ENCODE measurements at regions not wholly inside any gene's neighbourhood (a gene's known extent, or its start where the extent isn't known, plus 50 kb on each side); places are given as distances from the start of the nearest gene placed in this dataset.

- Histone ChIP-seq H3K36me3 (ENCODE audit: control insufficient read depth, insufficient read depth, low read length) (no peaks in the 10 kb centered on the region), H3K27ac (ENCODE audit: low read length) (no peak overlapping the region), H3K27me3 (ENCODE audit: control insufficient read depth, insufficient read depth, low read length) (no peaks in the 10 kb centered on the region), H3K9me3 (ENCODE audit: control insufficient read depth, low read depth, low read length) (no peaks in the 10 kb centered on the region), H3K4me3 (ENCODE audit: low read length) (no peak overlapping the region), H3K4me1 (ENCODE audit: control insufficient read depth, insufficient read depth, low read length) (peaks cover 20% of the 10 kb centered on the region)
- WGBS (ENCODE audit: insufficient coverage, low lambda C conversion rate): no CpG with 5 or more reads among the region's 3 CpGs
- DNase-seq: peak; percentile 80 to 83
These were observed 50.4 kb upstream of the CTIF start for GRCh38 chr18:48488388-48488850.

- WGBS (ENCODE audit: insufficient coverage, low lambda C conversion rate): no CpG with 5 or more reads among the region's 2 CpGs
- no peak for DNase-seq
- Histone ChIP-seq H3K36me3 (ENCODE audit: control insufficient read depth, insufficient read depth, low read length) (no peaks in the 10 kb centered on the region), H3K4me1 (ENCODE audit: control insufficient read depth, insufficient read depth, low read length) (peaks cover 20% of the 10 kb centered on the region), H3K4me3 (ENCODE audit: low read length) (no peak overlapping the region), H3K27ac (ENCODE audit: low read length) (no peak overlapping the region), H3K9me3 (ENCODE audit: control insufficient read depth, low read depth, low read length) (no peaks in the 10 kb centered on the region), H3K27me3 (ENCODE audit: control insufficient read depth, insufficient read depth, low read length) (no peaks in the 10 kb centered on the region)
These were observed 52.1 kb upstream of the CTIF start for GRCh38 chr18:48486754-48487153.

- no CpG with 5 or more reads among the region's 5 CpGs for WGBS (ENCODE audit: insufficient coverage, low lambda C conversion rate)
- Histone ChIP-seq H3K36me3 (ENCODE audit: control insufficient read depth, insufficient read depth, low read length) (no peaks in the 10 kb centered on the region), H3K4me1 (ENCODE audit: control insufficient read depth, insufficient read depth, low read length) (peaks cover 20% of the 10 kb centered on the region), H3K27ac (ENCODE audit: low read length) (no peak overlapping the region), H3K4me3 (ENCODE audit: low read length) (no peak overlapping the region), H3K27me3 (ENCODE audit: control insufficient read depth, insufficient read depth, low read length) (no peaks in the 10 kb centered on the region), H3K9me3 (ENCODE audit: control insufficient read depth, low read depth, low read length) (no peaks in the 10 kb centered on the region)
- no peak for DNase-seq
These were observed 52.9 kb upstream of the CTIF start for GRCh38 chr18:48485828-48486405.

- Histone ChIP-seq H3K27ac (ENCODE audit: low read length) (no peak overlapping the region), H3K27me3 (ENCODE audit: control insufficient read depth, insufficient read depth, low read length) (no peaks in the 10 kb centered on the region), H3K4me1 (ENCODE audit: control insufficient read depth, insufficient read depth, low read length) (peaks cover 1% of the 10 kb centered on the region), H3K36me3 (ENCODE audit: control insufficient read depth, insufficient read depth, low read length) (no peaks in the 10 kb centered on the region), H3K9me3 (ENCODE audit: control insufficient read depth, low read depth, low read length) (no peaks in the 10 kb centered on the region), H3K4me3 (ENCODE audit: low read length) (no peak overlapping the region)
- no peak for DNase-seq
- WGBS (ENCODE audit: insufficient coverage, low lambda C conversion rate): 100% methylated on average over 2 of the region's 2 CpGs
These were observed 57.7 kb upstream of the CTIF start for GRCh38 chr18:48481092-48481491.

GRCh38 chr18:48479531-48479930 lies 59.3 kb upstream of the CTIF start:
- Histone ChIP-seq H3K36me3 (ENCODE audit: control insufficient read depth, insufficient read depth, low read length) (no peaks in the 10 kb centered on the region), H3K9me3 (ENCODE audit: control insufficient read depth, low read depth, low read length) (no peaks in the 10 kb centered on the region), H3K4me3 (ENCODE audit: low read length) (no peak overlapping the region), H3K27me3 (ENCODE audit: control insufficient read depth, insufficient read depth, low read length) (no peaks in the 10 kb centered on the region), H3K27ac (ENCODE audit: low read length) (no peak overlapping the region), H3K4me1 (ENCODE audit: control insufficient read depth, insufficient read depth, low read length) (no peaks in the 10 kb centered on the region)
- WGBS (ENCODE audit: insufficient coverage, low lambda C conversion rate): 100% methylated on average over 1 of the region's 1 CpG
- no peak for DNase-seq

- H3K27me3 ChIP-seq (ENCODE audit: control insufficient read depth, insufficient read depth, low read length): no peaks in the 10 kb centered on the region
- H3K36me3 ChIP-seq (ENCODE audit: control insufficient read depth, insufficient read depth, low read length): no peaks in the 10 kb centered on the region
- H3K4me3 ChIP-seq (ENCODE audit: low read length): no peak overlapping the region
- H3K4me1 ChIP-seq (ENCODE audit: control insufficient read depth, insufficient read depth, low read length): no peaks in the 10 kb centered on the region
- WGBS (ENCODE audit: insufficient coverage, low lambda C conversion rate): 83% methylated on average over 2 of the region's 2 CpGs
- H3K9me3 ChIP-seq (ENCODE audit: control insufficient read depth, low read depth, low read length): no peaks in the 10 kb centered on the region
- DNase-seq: no peak
- no peak overlapping the region for H3K27ac ChIP-seq (ENCODE audit: low read length)
These were observed 61.5 kb upstream of the CTIF start for GRCh38 chr18:48477348-48477747.

- Histone ChIP-seq H3K36me3 (ENCODE audit: control insufficient read depth, insufficient read depth, low read length) (no peaks in the 10 kb centered on the region), H3K4me1 (ENCODE audit: control insufficient read depth, insufficient read depth, low read length) (no peaks in the 10 kb centered on the region), H3K27ac (ENCODE audit: low read length) (no peak overlapping the region), H3K9me3 (ENCODE audit: control insufficient read depth, low read depth, low read length) (no peaks in the 10 kb centered on the region), H3K4me3 (ENCODE audit: low read length) (no peak overlapping the region), H3K27me3 (ENCODE audit: control insufficient read depth, insufficient read depth, low read length) (no peaks in the 10 kb centered on the region)
- no peak for DNase-seq
- WGBS (ENCODE audit: insufficient coverage, low lambda C conversion rate): no CpG with 5 or more reads among the region's 3 CpGs
These were observed 62.3 kb upstream of the CTIF start for GRCh38 chr18:48476550-48476917.

GRCh38 chr18:48475635-48476549 lies 62.9 kb upstream of the CTIF start:
- Histone ChIP-seq H3K4me3 (ENCODE audit: low read length) (no peak overlapping the region), H3K36me3 (ENCODE audit: control insufficient read depth, insufficient read depth, low read length) (no peaks in the 10 kb centered on the region), H3K9me3 (ENCODE audit: control insufficient read depth, low read depth, low read length) (no peaks in the 10 kb centered on the region), H3K27me3 (ENCODE audit: control insufficient read depth, insufficient read depth, low read length) (no peaks in the 10 kb centered on the region), H3K4me1 (ENCODE audit: control insufficient read depth, insufficient read depth, low read length) (no peaks in the 10 kb centered on the region), H3K27ac (ENCODE audit: low read length) (no peak overlapping the region)
- WGBS (ENCODE audit: insufficient coverage, low lambda C conversion rate): 88% methylated on average over 1 of the region's 8 CpGs
- peak; percentile 50 to 59 for DNase-seq

- no peak overlapping the region for H3K4me3 ChIP-seq (ENCODE audit: low read length)
- no CpG with 5 or more reads among the region's 1 CpG for WGBS (ENCODE audit: insufficient coverage, low lambda C conversion rate)
- no peaks in the 10 kb centered on the region for H3K36me3 ChIP-seq (ENCODE audit: control insufficient read depth, insufficient read depth, low read length)
- no peaks in the 10 kb centered on the region for H3K27me3 ChIP-seq (ENCODE audit: control insufficient read depth, insufficient read depth, low read length)
- no peaks in the 10 kb centered on the region for H3K9me3 ChIP-seq (ENCODE audit: control insufficient read depth, low read depth, low read length)
- no peak overlapping the region for H3K27ac ChIP-seq (ENCODE audit: low read length)
- H3K4me1 ChIP-seq (ENCODE audit: control insufficient read depth, insufficient read depth, low read length): no peaks in the 10 kb centered on the region
- DNase-seq: no peak
These were observed 64.6 kb upstream of the ZBTB7C start for GRCh38 chr18:48473816-48474215.

GRCh38 chr18:48472610-48473009 lies 63.4 kb upstream of the ZBTB7C start:
- Histone ChIP-seq H3K9me3 (ENCODE audit: control insufficient read depth, low read depth, low read length) (no peaks in the 10 kb centered on the region), H3K4me1 (ENCODE audit: control insufficient read depth, insufficient read depth, low read length) (no peaks in the 10 kb centered on the region), H3K36me3 (ENCODE audit: control insufficient read depth, insufficient read depth, low read length) (no peaks in the 10 kb centered on the region), H3K27ac (ENCODE audit: low read length) (no peak overlapping the region), H3K4me3 (ENCODE audit: low read length) (no peak overlapping the region), H3K27me3 (ENCODE audit: control insufficient read depth, insufficient read depth, low read length) (no peaks in the 10 kb centered on the region)
- no CpG with 5 or more reads among the region's 3 CpGs for WGBS (ENCODE audit: insufficient coverage, low lambda C conversion rate)
- no peak for DNase-seq

Data from large intestine (tissue), 3 donors.